ENCODE measurements at regions not wholly inside any gene's neighbourhood (a gene's known extent, or its start where the extent isn't known, plus 50 kb on each side); places are given as distances from the start of the nearest gene placed in this dataset.

- no peak for DNase-seq
Observed at GRCh38 chr5:72005671-72006070, 101.6 kb upstream of the MAP1B start.

GRCh38 chr5:72006361-72006760, 100.9 kb upstream of the MAP1B start:
- DNase-seq: no peak

DNA sequence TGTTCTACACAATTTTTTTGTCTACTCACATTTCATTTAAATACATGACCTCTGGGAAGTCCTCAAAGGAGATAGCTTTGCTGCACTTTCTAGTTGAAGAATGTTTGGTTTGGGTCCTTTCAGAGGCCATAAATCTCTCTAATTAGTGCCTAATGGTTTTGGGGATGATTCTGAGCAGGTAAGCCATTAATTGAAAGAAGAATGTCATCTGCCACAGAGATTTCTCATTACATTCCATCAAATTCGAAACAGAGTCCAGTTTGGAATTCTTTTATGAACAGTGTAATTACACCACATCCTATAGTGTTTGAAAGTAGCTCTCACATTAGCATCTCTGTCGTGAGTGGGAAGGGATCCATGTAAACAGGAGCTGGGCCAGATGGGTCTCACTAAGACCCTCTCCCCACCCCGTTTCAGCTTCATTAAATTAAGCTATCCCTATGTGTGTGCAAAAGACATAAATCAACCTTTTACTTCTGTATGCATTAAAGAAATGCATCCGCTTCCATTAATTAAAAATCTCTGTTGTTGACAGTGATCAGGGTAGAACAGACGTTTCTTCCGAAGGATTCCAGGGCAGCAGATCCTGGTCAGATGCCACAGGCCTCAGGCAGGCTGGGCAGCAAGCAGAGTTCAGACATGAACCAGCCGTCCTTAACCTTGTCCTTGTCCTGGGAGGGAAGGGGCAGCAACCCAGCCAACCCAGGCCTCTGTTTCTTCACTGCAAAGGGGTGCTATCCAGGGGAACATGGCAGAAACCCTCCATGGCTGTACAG, 99.8 kb upstream of the MAP1B start:
- no peak for DNase-seq

GRCh38 chr5:72009280-72009679, 98.0 kb upstream of the MAP1B start:
- no peak for DNase-seq

DNA sequence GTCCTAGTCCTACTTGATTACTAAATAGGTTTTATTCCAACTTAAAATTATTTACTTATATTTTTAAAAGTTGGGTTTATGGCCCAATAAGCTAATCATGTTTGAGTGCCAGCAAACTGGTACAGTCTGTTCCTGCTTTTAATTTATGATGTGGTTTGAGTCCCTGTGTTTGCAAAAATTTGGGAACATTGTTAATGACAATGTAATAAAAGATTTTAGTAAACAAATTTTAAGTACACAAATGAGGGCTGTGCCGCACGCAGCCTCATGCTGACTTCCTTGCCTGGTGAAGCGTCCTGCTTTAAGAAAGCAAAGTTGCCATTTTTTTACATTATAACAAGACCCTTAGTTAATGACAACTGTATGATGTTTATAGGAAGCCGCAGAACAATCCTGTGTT, 96.8 kb upstream of the MAP1B start:
- DNase-seq: no peak

DNA sequence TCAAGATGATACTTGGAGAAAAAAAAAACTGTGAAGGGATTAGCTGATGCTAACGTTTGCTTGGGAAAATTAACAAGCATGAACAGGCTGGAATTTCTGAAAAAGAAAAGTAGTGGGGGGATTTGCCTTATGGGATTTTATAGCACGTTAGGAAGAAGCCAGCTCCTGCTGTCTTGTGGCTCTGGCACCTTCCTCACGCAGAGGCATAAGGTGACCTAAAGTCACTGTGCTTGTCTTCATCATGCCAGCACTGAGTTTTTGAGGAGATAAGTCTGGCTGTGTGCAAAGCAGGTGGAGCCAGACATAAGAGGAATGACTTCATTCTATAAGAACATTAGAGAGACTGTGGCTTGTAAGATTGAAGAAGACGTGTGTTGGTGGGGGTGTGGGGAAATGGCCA, 94.4 kb upstream of the MAP1B start:
- DNase-seq: no peak

DNA sequence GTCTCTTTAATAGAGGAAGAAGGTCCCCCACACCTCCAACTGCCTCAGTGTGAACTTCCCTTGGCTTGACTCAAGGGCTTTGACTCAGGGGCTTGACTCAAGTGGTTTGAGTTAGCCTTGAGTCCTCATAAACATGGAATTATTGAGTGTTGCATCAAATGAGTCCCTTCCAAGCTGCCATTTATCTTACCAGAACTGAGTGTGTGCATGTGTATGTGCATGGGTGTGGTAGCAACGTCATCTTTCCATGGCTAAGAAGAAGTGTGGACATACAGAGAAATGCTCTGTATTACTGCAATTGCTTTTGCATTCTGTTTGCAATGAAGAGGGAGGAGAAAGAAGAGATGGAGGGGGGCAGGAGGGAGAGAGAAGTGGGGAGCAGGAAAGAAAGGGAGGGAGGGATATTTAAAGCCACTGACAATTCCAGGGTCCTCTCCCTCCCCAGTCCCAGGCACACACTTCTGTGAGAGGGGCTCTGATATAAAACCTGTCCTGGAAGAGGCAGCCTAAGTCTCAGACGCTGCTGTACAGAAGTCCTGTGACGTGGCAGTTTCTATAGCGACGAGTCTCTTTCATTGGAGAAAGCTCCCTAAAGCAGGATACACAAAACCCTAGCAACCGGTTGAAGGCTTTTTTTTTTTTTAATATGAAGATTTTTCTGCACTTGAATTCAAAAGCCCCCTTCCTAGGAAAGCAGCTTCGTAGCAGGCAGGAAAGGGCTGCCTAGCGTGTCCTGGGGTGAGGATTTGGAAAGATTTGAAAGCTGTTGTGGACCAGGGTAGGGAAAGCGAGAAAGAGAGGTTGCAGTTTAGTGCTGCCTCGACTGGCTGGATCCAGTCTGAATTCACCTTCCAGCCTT, 93.3 kb upstream of the MAP1B start:
- DNase-seq: peak; percentile 24

DNA sequence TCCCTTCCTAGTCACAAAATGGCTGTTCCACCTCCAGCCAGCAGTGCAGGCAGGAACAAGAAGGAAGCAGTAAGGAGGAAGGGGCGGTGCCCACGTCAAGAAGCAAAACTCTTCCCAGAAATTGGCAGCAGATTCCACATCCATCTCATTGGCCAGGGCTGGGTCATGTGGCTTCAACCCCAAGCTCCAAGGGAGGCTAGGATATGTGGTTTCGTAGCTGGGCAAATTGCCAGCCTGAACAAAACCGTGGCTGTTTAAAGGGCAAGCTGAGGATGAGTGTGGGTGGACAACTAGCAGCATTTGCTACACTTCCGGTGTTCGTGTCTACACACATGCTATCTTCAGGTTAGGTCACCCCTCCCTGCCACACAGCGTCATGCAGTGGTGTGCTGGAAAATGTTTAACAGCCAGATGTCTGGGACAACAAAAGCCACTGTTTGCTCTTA, 92.1 kb upstream of the MAP1B start:
- DNase-seq: peak; percentile 84

- DNase-seq: no peak
Observed at GRCh38 chr5:72018143-72018803, 89.0 kb upstream of the MAP1B start.

GRCh38 chr5:72020161-72020983, 86.9 kb upstream of the MAP1B start:
- no peak for DNase-seq

GRCh38 chr5:72021651-72022357, 85.5 kb upstream of the MAP1B start:
- no peak for DNase-seq

DNA sequence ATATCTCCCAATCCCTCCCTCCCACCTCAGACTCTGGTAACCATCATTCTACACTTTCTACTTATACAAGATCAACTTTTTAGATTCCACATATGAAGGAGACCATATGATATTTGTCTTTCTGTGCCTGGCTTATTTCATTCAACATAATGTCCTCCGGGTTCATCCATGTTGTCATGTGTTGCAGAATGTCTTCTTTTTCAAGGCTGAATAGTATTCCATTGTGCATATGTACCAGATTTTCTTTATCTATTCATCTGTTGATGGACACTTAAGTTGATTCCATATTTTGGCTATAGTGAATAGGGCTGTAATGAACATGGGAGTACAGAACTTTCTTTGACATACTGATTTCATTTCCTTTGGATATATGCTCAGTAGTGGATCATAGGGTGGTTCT, 78.9 kb upstream of the MAP1B start:
- no peak for DNase-seq

DNA sequence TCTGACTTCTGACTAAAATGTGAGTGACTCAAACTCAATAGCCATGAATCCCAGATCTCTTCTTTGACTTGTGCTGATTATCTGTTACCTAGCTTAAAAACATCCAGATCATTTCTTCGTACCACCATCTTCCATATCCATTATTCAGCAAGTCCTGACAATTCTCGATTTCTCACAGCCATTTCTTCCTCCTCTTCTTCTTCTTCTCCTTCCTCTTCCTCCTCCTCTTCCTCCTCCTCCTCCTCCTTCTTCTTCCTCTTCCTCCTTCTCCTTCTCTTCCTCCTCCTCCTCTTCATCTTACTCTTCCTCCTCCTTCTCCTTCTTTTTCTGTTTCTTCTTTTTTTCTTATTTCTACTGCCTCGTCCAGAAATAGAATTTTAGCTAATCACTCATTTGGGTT, 77.0 kb upstream of the MAP1B start:
- no peak for DNase-seq

DNA sequence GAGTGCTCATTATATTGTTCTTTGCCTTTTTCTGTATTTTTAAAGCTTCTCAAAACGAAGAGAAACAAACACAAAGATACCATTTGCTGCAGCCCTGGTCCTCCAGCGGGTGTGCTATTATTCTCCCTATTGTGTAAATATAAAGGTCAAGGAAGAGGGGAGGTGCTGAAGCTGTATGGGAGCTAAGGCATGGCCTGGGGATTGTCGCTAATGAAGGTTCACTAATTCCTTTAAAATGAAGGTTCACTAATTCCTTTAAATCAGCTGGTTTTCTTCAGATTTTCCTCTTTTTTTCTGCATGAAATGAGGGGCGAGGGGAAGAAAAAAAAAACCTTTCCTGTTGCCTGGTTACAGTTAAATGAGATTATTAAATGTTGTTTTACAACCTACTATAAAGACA, 74.5 kb upstream of the MAP1B start:
- DNase-seq: no peak

- DNase-seq: no peak
Observed at GRCh38 chr5:72034770-72035169, 72.5 kb upstream of the MAP1B start.

- no peak for DNase-seq
Observed at GRCh38 chr5:72035831-72036230, 71.4 kb upstream of the MAP1B start.

DNA sequence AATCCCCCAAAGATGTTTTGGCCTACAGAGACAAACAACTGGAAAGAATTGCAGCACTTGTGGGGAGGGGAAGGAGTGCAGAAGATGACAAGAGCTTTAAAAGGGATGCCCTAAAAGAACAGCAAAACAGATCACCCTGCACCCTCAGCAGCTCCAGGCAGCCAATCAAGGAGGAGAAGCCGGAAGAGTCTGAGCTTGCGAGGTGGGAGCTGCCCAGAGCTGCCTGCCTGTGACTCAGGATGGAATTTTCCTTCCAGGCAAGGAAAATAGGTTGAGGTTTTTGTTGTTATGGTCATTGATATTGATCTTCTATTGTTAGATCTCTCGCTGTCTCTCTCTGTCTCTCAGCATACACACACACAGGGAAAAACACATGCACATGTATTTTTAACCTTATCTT, 70.3 kb upstream of the MAP1B start:
- peak; percentile 55 for DNase-seq

DNA sequence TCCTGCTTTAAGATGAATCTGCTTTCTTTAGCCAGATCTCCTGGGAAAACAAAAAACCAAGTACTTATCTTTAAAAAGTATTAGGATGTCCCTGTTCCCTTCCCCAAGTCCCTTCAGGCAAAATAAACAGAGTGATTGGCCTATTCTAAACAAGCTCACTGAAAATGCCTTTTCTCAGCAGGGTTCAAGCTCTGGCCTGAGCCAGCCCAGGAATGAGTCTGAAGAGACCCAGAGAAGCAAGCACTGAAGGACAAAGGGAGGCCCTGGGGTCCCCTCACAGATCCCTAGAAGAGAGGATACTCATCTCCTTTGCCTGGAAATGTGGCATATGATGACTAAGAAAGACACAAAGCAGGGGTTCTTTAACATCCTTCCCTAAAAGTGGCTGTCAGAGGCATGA, 66.8 kb upstream of the MAP1B start:
- DNase-seq: no peak

DNA sequence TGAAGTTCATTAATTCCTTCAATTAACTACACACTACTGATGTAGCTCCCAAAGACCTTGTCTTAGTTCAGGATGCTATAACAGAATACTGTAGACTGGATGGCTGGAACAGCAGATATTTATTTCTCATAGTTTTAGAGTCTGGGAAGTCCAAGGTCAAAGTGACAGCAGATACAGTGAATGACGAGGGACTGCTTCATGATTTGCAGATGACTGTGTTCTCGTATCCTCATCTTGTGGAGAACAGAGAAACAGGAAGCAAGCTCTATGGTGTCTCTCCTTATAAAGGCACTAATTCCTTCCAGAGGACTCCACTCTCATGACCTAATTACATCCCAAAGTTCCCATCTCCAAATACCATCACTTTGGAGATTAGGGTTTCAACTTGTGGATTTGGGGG, 65.6 kb upstream of the MAP1B start:
- no peak for DNase-seq

DNA sequence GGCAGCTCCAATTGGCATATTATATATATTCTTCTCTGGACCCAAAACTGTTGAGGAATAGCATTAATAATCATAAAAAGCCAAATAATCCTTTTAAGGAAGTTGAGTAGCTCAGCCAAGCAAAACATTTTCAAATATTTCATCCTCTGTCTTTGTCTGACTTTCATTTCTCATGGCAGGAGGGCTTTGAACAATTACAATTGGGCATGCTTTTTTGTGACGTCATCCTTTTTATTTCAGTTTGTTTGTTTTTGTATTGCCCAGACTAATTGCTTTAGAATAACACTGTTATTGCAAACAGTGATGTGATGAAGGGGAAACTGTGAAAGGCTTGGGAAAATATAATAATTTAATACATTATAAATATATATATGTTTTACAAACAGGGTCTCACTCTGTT, 65.2 kb upstream of the MAP1B start:
- DNase-seq: no peak

DNA sequence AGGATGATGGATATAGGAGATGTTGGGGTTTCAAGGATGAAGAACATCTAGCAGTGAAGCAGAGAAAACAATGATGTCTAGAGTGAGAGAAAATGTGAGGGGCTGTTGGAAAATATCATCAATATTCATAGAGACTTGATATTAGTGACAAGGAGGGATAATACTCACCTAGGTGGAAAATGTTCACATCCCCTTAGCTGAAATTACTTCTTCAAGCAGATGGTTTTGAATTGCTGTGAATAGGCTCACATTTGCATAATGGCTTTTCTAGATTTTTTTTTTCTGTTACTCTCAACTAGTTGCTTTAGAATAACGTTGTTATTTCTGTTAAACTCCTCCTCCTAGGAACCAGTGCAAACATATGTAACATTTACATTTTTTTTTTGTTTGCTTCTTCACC, 61.6 kb upstream of the MAP1B start:
- no peak for DNase-seq

- DNase-seq: no peak
Observed at GRCh38 chr5:72046106-72046505, 61.2 kb upstream of the MAP1B start.

Measured in occipital lobe (tissue), 1 donor.